ENCODE measurements at regions not wholly inside any gene's neighbourhood (a gene's known extent, or its start where the extent isn't known, plus 50 kb on each side); places are given as distances from the start of the nearest gene placed in this dataset.

- H3K79me2 ChIP-seq (replicated peaks; ENCODE audit: insufficient read depth), result no peaks in the 10 kb centered on the region
- Mint-ChIP-seq H3K27ac (no peak overlapping the region), H3K9me3 (no peaks in the 10 kb centered on the region; the same call in 2 of the 3 replicates), H3K4me1 (no peaks in the 10 kb centered on the region; the same call in 1 of the 3 replicates), H3K27me3 (ENCODE audit: insufficient read depth, low read depth, poor library complexity) (peaks cover 4% of the 10 kb centered on the region), H3K4me3 (no peak overlapping the region), H3K36me3 (ENCODE audit: low read depth) (no peaks in the 10 kb centered on the region)
- no peaks in the 10 kb centered on the region for H3F3A ChIP-seq (replicated peaks; ENCODE audit: low read depth)
- no peaks in the 10 kb centered on the region for H4K20me1 ChIP-seq (replicated peaks; ENCODE audit: insufficient read depth)
- H3K4me1 ChIP-seq (ENCODE audit: insufficient read depth), result no peaks in the 10 kb centered on the region
- no peak overlapping the region for H3K4me2 ChIP-seq
- no peak for ATAC-seq
- H3K27me3 ChIP-seq (ENCODE audit: insufficient read depth), result no peaks in the 10 kb centered on the region
- no peak overlapping the region for H3K27ac ChIP-seq (ENCODE audit: low read depth)
- no peak for DNase-seq (ENCODE audit: low spot score)
- H3K4me3 ChIP-seq, result no peak overlapping the region
- H3K9me2 ChIP-seq (ENCODE audit: insufficient read depth), result no peaks in the 10 kb centered on the region
- TF ChIP-seq POLR2AphosphoS5 (IDR thresholded peaks at IDR 0.05; ENCODE audit: low read depth) (no peak), ZNF331 (CRISPR knock-in tag; IDR thresholded peaks at IDR 0.05; ENCODE audit: low read depth) (no peak), EZH2 (IDR thresholded peaks at IDR 0.05; ENCODE audit: low read depth, unreplicated experiment) (no peak), ETS1 (IDR thresholded peaks at IDR 0.05) (no peak), ZNF114 (CRISPR knock-in tag; IDR thresholded peaks at IDR 0.05) (no peak), REST (IDR thresholded peaks at IDR 0.05; ENCODE audit: unreplicated experiment) (no peak), JUNB (IDR thresholded peaks at IDR 0.05; ENCODE audit: unreplicated experiment) (no peak), ZNF462 (CRISPR knock-in tag; IDR thresholded peaks at IDR 0.05) (no peak), EZH2phosphoT487 (IDR thresholded peaks at IDR 0.05; ENCODE audit: unreplicated experiment) (no peak), NANOG (IDR thresholded peaks at IDR 0.05; ENCODE audit: borderline replicate concordance) (no peak), CREB1 (CRISPR knock-in tag; IDR thresholded peaks at IDR 0.05; ENCODE audit: low read depth) (no peak), CTCF (conservative IDR thresholded peaks at IDR 0.05; ENCODE audit: low read depth in 2 of 2) (no peak), STAT1 (IDR thresholded peaks at IDR 0.05; ENCODE audit: unreplicated experiment) (no peak)
- H2AFZ ChIP-seq, result 0 out of 2 replicates have a peak overlapping the region, but pooled peaks have one; percentile 23
- H3K36me3 ChIP-seq (ENCODE audit: insufficient read depth), result no peaks in the 10 kb centered on the region
These were observed 256.4 kb upstream of the IRX3 start for GRCh38 chr16:54542805-54543505.
